ENCODE measurements at regions not wholly inside any gene's neighbourhood (a gene's known extent, or its start where the extent isn't known, plus 50 kb on each side); places are given as distances from the start of the nearest gene placed in this dataset.

- no peak for TF ChIP-seq POLR2A (IDR thresholded peaks at IDR 0.05; ENCODE audit: control extremely low read depth in 1 of 2, low read depth in 2 of 2, low read length in 2 of 2)
- no peak for TF ChIP-seq CTCF (IDR thresholded peaks at IDR 0.05; ENCODE audit: control extremely low read depth in 1 of 3, insufficient read depth in 1 of 3, low read depth in 1 of 3, low read length in 3 of 3)
- TF ChIP-seq GTF2F1 (IDR thresholded peaks at IDR 0.05; ENCODE audit: borderline replicate concordance, low read depth, low read length): no peak
- no peak for TF ChIP-seq MAX (IDR thresholded peaks at IDR 0.05)
- no peak for TF ChIP-seq EP300 (IDR thresholded peaks at IDR 0.05; ENCODE audit: borderline replicate concordance in 1 of 2, low read depth in 2 of 2, low read length in 2 of 2)
- no peak for TF ChIP-seq KDM4A (IDR thresholded peaks at IDR 0.05; ENCODE audit: low read depth, low read length, severe bottlenecking)
- TF ChIP-seq CBX5 (IDR thresholded peaks at IDR 0.05; ENCODE audit: low read depth, low read length): no peak
- TF ChIP-seq POLR2AphosphoS5 (IDR thresholded peaks at IDR 0.05; ENCODE audit: low read depth, low read length): no peak
Observed at GRCh38 chr17:71111460-71111859, 942.1 kb downstream of the KCNJ2 start.
